HCT116 (cell line): ENCODE measurements at regions not wholly inside any gene's neighbourhood (a gene's known extent, or its start where the extent isn't known, plus 50 kb on each side); places are given as distances from the start of the nearest gene placed in this dataset.

ENCODE experiments used
- ATAC-seq: fragments of 200-7000 bp; cut with Tn5 transposase; 2 replicates; pipeline ENCODE4 v1.9.1; 2020; ENCODE audit warnings: mild to moderate bottlenecking, moderate library complexity
- BruUV-seq: library from RNA; stranded (reverse); fragments of 400-500 nt; replicated peaks from 2 replicates; lab custom pipeline; 2021; lab: Mats Ljungman, UMichigan
- CTCF ChIA-PET: fragments of 300-600 bp; sonication (Branson Sonifier 250); formaldehyde crosslinking; loops from one replicate; lab custom pipeline; 2021; ENCODE audit warnings: antibody characterized with exemption; lab: Charles Lee
- POLR2A ChIA-PET: fragments of 300-600, 350-600 bp; sonication (Branson Sonifier 250); formaldehyde crosslinking; loops from one replicate; lab custom pipeline; 2021; ENCODE audit warnings: antibody characterized with exemption; lab: Charles Lee
- RAD21 ChIA-PET, 2 experiments: fragments of 300-600 bp; sonication (Branson Sonifier 250); formaldehyde crosslinking; loops; one replicate each; lab custom pipeline; 2023; ENCODE audit warnings: low total read pairs in 2 of 2; ENCODE audit not compliant: uncharacterized antibody in 2 of 2, unreplicated experiment in 2 of 2, low non-redundant PET in 1 of 2; lab: Charles Lee
- DNase-seq: peaks from one replicate; pipeline ENCODE4 v3.0.0-alpha.2; 2010; ENCODE audit warnings: low read depth, low spot score
- H2AFZ ChIP-seq: fragments of 200-600 bp; shearing (Covaris generic), sonication (generic); 2 replicates; pipeline ENCODE4 v1.6.1; 2017; ENCODE audit warnings: low read depth, mixed run types, mixed read lengths, antibody characterized with exemption, low read length; ENCODE audit not compliant: poor library complexity, severe bottlenecking
- H3K27ac ChIP-seq: 2 replicates; pipeline ENCODE4 v1.5.1; 2012; ENCODE audit warnings: low read depth, low read length
- H3K27me3 ChIP-seq: fragments of 200-600 bp; sonication (generic); 2 replicates; pipeline ENCODE4 v1.6.1; 2016; ENCODE audit warnings: mixed run types, low read length, mixed read lengths; ENCODE audit not compliant: insufficient read depth
- H3K36me3 ChIP-seq, 2 experiments: fragments of 200-500 bp in 1 of 2; fragments of 200-600 bp in 1 of 2; sonication (Bioruptor generic) in 1 of 2; sonication (generic) in 1 of 2; 2 replicates each; pipeline versions ENCODE4 v1.5.1 to v1.6.1; 2014 to 2016; ENCODE audit warnings: low read length in 2 of 2, inconsistent platforms in 1 of 2, mixed read lengths in 1 of 2, mixed run types in 1 of 2; ENCODE audit not compliant: insufficient read depth in 2 of 2, control insufficient read depth in 1 of 2
- H3K4me1 ChIP-seq, 2 experiments: fragments of 200-600 bp in 1 of 2; sonication (generic) in 1 of 2; 2 replicates each; pipeline versions ENCODE4 v1.5.1 to v1.6.1; 2012 to 2017; ENCODE audit warnings: low read length in 2 of 2, inconsistent platforms in 1 of 2, mild to moderate bottlenecking in 1 of 2, mixed read lengths in 1 of 2, mixed run types in 1 of 2, moderate library complexity in 1 of 2; ENCODE audit not compliant: insufficient read depth in 2 of 2, control insufficient read depth in 1 of 2
- H3K4me2 ChIP-seq: fragments of 200-600 bp; sonication (generic); 2 replicates; pipeline ENCODE4 v1.6.1; 2017; ENCODE audit warnings: mixed run types, low read length, mixed read lengths
- H3K4me3 ChIP-seq, 2 experiments: fragments of 200-600 bp in 1 of 2; sonication (generic) in 1 of 2; replicated peaks in 1 of 2; 2 replicates each; pipeline ENCODE4 v1.5.1; 2011 to 2016; ENCODE audit warnings: low read length in 2 of 2, control low read depth in 1 of 2, low read depth in 1 of 2, mild to moderate bottlenecking in 1 of 2, mixed read lengths in 1 of 2, mixed run types in 1 of 2
- H3K79me2 ChIP-seq: fragments of 200-600 bp; sonication (generic); 2 replicates; pipeline ENCODE4 v1.6.1; 2017; ENCODE audit warnings: mild to moderate bottlenecking, mixed run types, low read length, moderate library complexity, mixed read lengths; ENCODE audit not compliant: insufficient read depth
- H3K9ac ChIP-seq: fragments of 200-600 bp; sonication (generic); 2 replicates; pipeline ENCODE4 v1.6.1; 2016; ENCODE audit warnings: low read length, mixed read lengths
- H3K9me2 ChIP-seq: fragments of 200-600 bp; sonication (generic), shearing (Covaris generic); 2 replicates; pipeline ENCODE4 v1.6.1; 2017; ENCODE audit warnings: mixed run types, mild to moderate bottlenecking, moderate library complexity; ENCODE audit not compliant: insufficient read depth
- H3K9me3 ChIP-seq, 2 experiments: fragments of 200-500 bp in 1 of 2; fragments of 200-600 bp in 1 of 2; sonication (Bioruptor generic) in 1 of 2; sonication (generic) in 1 of 2; 2 replicates each; pipeline ENCODE4 v1.6.1; 2014 to 2017; ENCODE audit warnings: low read length in 2 of 2, mixed read lengths in 2 of 2, inconsistent platforms in 1 of 2, low read depth in 1 of 2, mild to moderate bottlenecking in 1 of 2, mixed run types in 1 of 2, moderate library complexity in 1 of 2; ENCODE audit not compliant: control insufficient read depth in 1 of 2, insufficient read depth in 1 of 2
- H4K20me1 ChIP-seq: fragments of 200-600 bp; sonication (generic), shearing (Covaris generic); 2 replicates; pipeline ENCODE4 v1.6.1; 2017; ENCODE audit warnings: mixed run types, mild to moderate bottlenecking, moderate library complexity; ENCODE audit not compliant: insufficient read depth
- CBX3 ChIP-seq: IDR thresholded peaks from 2 replicates; pipeline ENCODE4 v1.6.1; 2012; ENCODE audit warnings: low read depth
- EZH2 ChIP-seq: fragments of 200-600 bp; sonication (generic); IDR thresholded peaks from 2 replicates; pipeline ENCODE4 v1.6.1; 2017; ENCODE audit warnings: antibody characterized with exemption, mixed run types
- EZH2phosphoT487 ChIP-seq: fragments of 200-600 bp; IDR thresholded peaks from 2 replicates; pipeline ENCODE4 v1.6.1; 2018; ENCODE audit warnings: antibody characterized with exemption, borderline replicate concordance
- JUND ChIP-seq: IDR thresholded peaks from 2 replicates; pipeline ENCODE4 v1.6.1; 2012
- POLR2A ChIP-seq: IDR thresholded peaks from 2 replicates; pipeline ENCODE4 v1.7.0; 2011; ENCODE audit warnings: borderline replicate concordance; ENCODE audit not compliant: insufficient read depth, insufficient read length; ENCODE audit errors: extremely low read depth
- SIN3A ChIP-seq: IDR thresholded peaks from 2 replicates; pipeline ENCODE4 v1.6.1; 2012; ENCODE audit warnings: low read depth
- SP1 ChIP-seq: IDR thresholded peaks from 2 replicates; pipeline ENCODE4 v1.6.1; 2012; ENCODE audit warnings: low read depth
- TCF7L2 ChIP-seq: IDR thresholded peaks from 2 replicates; pipeline ENCODE4 v1.7.0; 2011; ENCODE audit warnings: borderline replicate concordance, inconsistent platforms; ENCODE audit not compliant: insufficient read depth, insufficient read length; ENCODE audit errors: extremely low read depth
- YY1 ChIP-seq: IDR thresholded peaks from 2 replicates; pipeline ENCODE4 v1.6.1; 2011; ENCODE audit warnings: low read length, low read depth, moderate library complexity, mild to moderate bottlenecking; ENCODE audit not compliant: insufficient replicate concordance; ENCODE audit errors: extremely low read depth
- ZFX ChIP-seq: fragments of 450-650 bp; IDR thresholded peaks from 2 replicates; pipeline ENCODE4 v1.6.1; 2017
- ZNF274 ChIP-seq: fragments of 200-500 bp; sonication (Bioruptor generic); IDR thresholded peaks from 2 replicates; pipeline ENCODE4 v1.6.1; 2014; ENCODE audit warnings: mild to moderate bottlenecking, low read depth, low read length, inconsistent platforms
- intact Hi-C: fragments of 100-400 bp; cut with micrococcal nuclease; formaldehyde crosslinking; loops from 2 replicates; pipeline ENCODE4 v1.10.0; 2022
- TF ChIP-seq, protein P1 (sequence below): IDR thresholded peaks from 2 replicates; pipeline ENCODE4 v1.6.1; 2011; ENCODE audit warnings: mild to moderate bottlenecking, low read length, moderate library complexity; ENCODE audit not compliant: insufficient replicate concordance; ENCODE audit errors: extremely low read depth
- TF ChIP-seq, protein P2 (sequence below): IDR thresholded peaks from 2 replicates; pipeline ENCODE4 v1.6.1; 2012
- TF ChIP-seq, protein P3 (sequence below): IDR thresholded peaks from 2 replicates; pipeline ENCODE4 v1.6.1; 2012; ENCODE audit warnings: low read depth

- RAD21 ChIA-PET = no interaction called here
Measured at GRCh38 chr10:120105492-120105891, 213.0 kb downstream of the SEC23IP start.

More at GRCh38 chr10:120105492-120105891, 213.0 kb downstream of the SEC23IP start:
- ChIA-PET CTCF (no interaction called here), POLR2A (no interaction called here)
- TF ChIP-seq EZH2 (no peak), JUND (no peak), SIN3A (no peak), SP1 (no peak), TCF7L2 (no peak), ZFX (no peak), ZNF274 (no peak), POLR2A (no peak), CBX3 (no peak), YY1 (no peak), EZH2phosphoT487 (no peak)
- TF ChIP-seq, protein P1, sequence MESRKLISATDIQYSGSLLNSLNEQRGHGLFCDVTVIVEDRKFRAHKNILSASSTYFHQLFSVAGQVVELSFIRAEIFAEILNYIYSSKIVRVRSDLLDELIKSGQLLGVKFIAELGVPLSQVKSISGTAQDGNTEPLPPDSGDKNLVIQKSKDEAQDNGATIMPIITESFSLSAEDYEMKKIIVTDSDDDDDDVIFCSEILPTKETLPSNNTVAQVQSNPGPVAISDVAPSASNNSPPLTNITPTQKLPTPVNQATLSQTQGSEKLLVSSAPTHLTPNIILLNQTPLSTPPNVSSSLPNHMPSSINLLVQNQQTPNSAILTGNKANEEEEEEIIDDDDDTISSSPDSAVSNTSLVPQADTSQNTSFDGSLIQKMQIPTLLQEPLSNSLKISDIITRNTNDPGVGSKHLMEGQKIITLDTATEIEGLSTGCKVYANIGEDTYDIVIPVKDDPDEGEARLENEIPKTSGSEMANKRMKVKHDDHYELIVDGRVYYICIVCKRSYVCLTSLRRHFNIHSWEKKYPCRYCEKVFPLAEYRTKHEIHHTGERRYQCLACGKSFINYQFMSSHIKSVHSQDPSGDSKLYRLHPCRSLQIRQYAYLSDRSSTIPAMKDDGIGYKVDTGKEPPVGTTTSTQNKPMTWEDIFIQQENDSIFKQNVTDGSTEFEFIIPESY = no peak
- TF ChIP-seq, protein P2, sequence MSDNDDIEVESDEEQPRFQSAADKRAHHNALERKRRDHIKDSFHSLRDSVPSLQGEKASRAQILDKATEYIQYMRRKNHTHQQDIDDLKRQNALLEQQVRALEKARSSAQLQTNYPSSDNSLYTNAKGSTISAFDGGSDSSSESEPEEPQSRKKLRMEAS = no peak
- TF ChIP-seq, protein P3, sequence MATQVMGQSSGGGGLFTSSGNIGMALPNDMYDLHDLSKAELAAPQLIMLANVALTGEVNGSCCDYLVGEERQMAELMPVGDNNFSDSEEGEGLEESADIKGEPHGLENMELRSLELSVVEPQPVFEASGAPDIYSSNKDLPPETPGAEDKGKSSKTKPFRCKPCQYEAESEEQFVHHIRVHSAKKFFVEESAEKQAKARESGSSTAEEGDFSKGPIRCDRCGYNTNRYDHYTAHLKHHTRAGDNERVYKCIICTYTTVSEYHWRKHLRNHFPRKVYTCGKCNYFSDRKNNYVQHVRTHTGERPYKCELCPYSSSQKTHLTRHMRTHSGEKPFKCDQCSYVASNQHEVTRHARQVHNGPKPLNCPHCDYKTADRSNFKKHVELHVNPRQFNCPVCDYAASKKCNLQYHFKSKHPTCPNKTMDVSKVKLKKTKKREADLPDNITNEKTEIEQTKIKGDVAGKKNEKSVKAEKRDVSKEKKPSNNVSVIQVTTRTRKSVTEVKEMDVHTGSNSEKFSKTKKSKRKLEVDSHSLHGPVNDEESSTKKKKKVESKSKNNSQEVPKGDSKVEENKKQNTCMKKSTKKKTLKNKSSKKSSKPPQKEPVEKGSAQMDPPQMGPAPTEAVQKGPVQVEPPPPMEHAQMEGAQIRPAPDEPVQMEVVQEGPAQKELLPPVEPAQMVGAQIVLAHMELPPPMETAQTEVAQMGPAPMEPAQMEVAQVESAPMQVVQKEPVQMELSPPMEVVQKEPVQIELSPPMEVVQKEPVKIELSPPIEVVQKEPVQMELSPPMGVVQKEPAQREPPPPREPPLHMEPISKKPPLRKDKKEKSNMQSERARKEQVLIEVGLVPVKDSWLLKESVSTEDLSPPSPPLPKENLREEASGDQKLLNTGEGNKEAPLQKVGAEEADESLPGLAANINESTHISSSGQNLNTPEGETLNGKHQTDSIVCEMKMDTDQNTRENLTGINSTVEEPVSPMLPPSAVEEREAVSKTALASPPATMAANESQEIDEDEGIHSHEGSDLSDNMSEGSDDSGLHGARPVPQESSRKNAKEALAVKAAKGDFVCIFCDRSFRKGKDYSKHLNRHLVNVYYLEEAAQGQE = no peak
- no peak overlapping the region for H3K4me2 ChIP-seq
- no peak overlapping the region for H3K4me3 ChIP-seq
- no peak overlapping the region for H3K27ac ChIP-seq
- no peak for DNase-seq
- no peaks in the 10 kb centered on the region for H3K4me1 ChIP-seq
- no peak overlapping the region for H2AFZ ChIP-seq
- no peak overlapping the region for H3K9ac ChIP-seq
- no peaks in the 10 kb centered on the region for H3K36me3 ChIP-seq
- ATAC-seq = no peak
- no peaks in the 10 kb centered on the region for H4K20me1 ChIP-seq
- no peaks in the 10 kb centered on the region for H3K79me2 ChIP-seq
- H3K9me3 ChIP-seq = no peaks in the 10 kb centered on the region
- intact Hi-C loops = no loop called here
- no TSS peak for BruUV-seq
- no peaks in the 10 kb centered on the region for H3K9me2 ChIP-seq
- H3K27me3 ChIP-seq = peaks cover 78% of the 10 kb centered on the region
